ENCODE measurements at regions not wholly inside any gene's neighbourhood (a gene's known extent, or its start where the extent isn't known, plus 50 kb on each side); places are given as distances from the start of the nearest gene placed in this dataset.

DNA sequence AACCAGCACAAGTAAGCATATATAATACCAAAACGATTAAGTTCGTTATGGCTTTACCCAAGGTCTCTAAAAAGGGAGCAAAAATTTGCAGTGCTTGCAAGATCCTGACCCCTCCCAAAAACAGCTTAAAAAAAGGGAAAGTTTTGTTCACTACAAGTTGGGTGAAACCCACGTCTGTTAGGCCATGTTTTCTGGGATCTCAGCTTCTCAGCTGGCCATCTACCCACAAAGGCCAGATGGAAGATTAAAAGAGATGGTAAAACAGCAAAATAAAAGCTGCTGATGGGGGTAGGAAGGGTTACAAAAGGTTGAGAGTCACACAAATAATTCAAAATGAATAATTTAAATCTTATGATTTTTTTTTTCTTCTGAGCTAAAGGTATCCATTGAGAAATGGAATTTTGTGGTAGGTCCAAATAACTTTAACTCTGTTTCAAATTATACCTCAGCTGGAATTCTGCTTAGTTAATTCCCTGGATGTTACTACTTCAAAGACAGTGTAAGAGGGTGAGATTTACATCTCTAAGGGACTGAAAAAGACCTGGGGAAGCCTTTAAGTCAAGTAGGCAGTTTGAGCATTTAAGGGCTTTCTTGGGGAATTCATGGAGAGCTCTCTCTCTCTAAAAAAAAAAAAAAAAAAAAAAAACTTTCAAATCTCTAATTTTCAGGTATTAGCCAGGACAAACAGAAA, 185.6 kb upstream of the NAV3 start:
- H3K9me2 ChIP-seq (replicated peaks; ENCODE audit: low read depth, low read length): no peaks in the 10 kb centered on the region
- no peaks in the 10 kb centered on the region for H3K36me3 ChIP-seq (ENCODE audit: insufficient read depth, low read length)
- no peaks in the 10 kb centered on the region for H3K79me2 ChIP-seq (ENCODE audit: insufficient read depth, low read length)
- no peak overlapping the region for H3K4me3 ChIP-seq (ENCODE audit: low read length, poor library complexity, severe bottlenecking)
- no peaks in the 10 kb centered on the region for H3F3A ChIP-seq (ENCODE audit: low read depth)
- H4K20me1 ChIP-seq (ENCODE audit: insufficient read depth, low read length, poor library complexity, severe bottlenecking): no peaks in the 10 kb centered on the region
- H3K9ac ChIP-seq (ENCODE audit: low read depth, low read length, poor library complexity, severe bottlenecking): no peak overlapping the region
- H3K4me2 ChIP-seq (ENCODE audit: low read depth, low read length, poor library complexity, severe bottlenecking): no peak overlapping the region
- no peaks in the 10 kb centered on the region for H3K9me3 ChIP-seq (ENCODE audit: insufficient read depth, low read depth, low read length)
- no peak overlapping the region for H2AFZ ChIP-seq (ENCODE audit: low read length)
- no peaks in the 10 kb centered on the region for H3K27me3 ChIP-seq (ENCODE audit: insufficient read depth, low read length, poor library complexity, severe bottlenecking)
- TF ChIP-seq, protein P1, sequence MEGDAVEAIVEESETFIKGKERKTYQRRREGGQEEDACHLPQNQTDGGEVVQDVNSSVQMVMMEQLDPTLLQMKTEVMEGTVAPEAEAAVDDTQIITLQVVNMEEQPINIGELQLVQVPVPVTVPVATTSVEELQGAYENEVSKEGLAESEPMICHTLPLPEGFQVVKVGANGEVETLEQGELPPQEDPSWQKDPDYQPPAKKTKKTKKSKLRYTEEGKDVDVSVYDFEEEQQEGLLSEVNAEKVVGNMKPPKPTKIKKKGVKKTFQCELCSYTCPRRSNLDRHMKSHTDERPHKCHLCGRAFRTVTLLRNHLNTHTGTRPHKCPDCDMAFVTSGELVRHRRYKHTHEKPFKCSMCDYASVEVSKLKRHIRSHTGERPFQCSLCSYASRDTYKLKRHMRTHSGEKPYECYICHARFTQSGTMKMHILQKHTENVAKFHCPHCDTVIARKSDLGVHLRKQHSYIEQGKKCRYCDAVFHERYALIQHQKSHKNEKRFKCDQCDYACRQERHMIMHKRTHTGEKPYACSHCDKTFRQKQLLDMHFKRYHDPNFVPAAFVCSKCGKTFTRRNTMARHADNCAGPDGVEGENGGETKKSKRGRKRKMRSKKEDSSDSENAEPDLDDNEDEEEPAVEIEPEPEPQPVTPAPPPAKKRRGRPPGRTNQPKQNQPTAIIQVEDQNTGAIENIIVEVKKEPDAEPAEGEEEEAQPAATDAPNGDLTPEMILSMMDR (conservative IDR thresholded peaks at IDR 0.05; ENCODE audit: low read length): no peak
- TF ChIP-seq EZH2phosphoT487 (IDR thresholded peaks at IDR 0.05; ENCODE audit: borderline replicate concordance): no peak
- no peaks in the 10 kb centered on the region for H3K4me1 ChIP-seq (ENCODE audit: insufficient read depth, low read length, poor library complexity, severe bottlenecking)

DNA sequence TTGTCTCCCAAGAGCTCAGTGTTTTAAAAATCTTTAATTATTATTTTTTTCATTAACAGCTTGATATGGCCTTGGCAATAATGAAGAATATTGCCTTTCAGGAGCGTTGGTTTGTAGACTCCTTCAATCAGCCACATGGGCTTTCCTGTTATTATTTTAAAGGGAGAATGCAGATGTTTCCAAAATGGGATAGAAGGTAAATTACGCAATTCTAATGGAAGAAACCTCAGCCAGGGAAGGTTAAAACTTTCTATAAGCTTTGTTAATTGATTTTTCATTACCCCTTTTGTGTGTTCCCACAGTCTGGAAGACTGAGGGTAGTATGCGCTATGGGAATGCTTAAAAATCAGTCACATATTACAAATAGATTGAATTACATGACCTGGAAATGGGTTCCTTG, 188.4 kb upstream of the NAV3 start:
- H4K20me1 ChIP-seq (ENCODE audit: insufficient read depth, low read length, poor library complexity, severe bottlenecking): no peaks in the 10 kb centered on the region
- H2AFZ ChIP-seq (ENCODE audit: low read length): no peak overlapping the region
- no peak overlapping the region for H3K4me2 ChIP-seq (ENCODE audit: low read depth, low read length, poor library complexity, severe bottlenecking)
- H3F3A ChIP-seq (ENCODE audit: low read depth): no peaks in the 10 kb centered on the region
- no peaks in the 10 kb centered on the region for H3K27me3 ChIP-seq (ENCODE audit: insufficient read depth, low read length, poor library complexity, severe bottlenecking)
- no peak overlapping the region for H3K4me3 ChIP-seq (ENCODE audit: low read length, poor library complexity, severe bottlenecking)
- H3K9me2 ChIP-seq (replicated peaks; ENCODE audit: low read depth, low read length): no peaks in the 10 kb centered on the region
- TF ChIP-seq EZH2phosphoT487 (IDR thresholded peaks at IDR 0.05; ENCODE audit: borderline replicate concordance): no peak
- TF ChIP-seq, protein P1 (conservative IDR thresholded peaks at IDR 0.05; ENCODE audit: low read length): no peak
- no peaks in the 10 kb centered on the region for H3K4me1 ChIP-seq (ENCODE audit: insufficient read depth, low read length, poor library complexity, severe bottlenecking)
- H3K36me3 ChIP-seq (ENCODE audit: insufficient read depth, low read length): no peaks in the 10 kb centered on the region
- H3K9ac ChIP-seq (ENCODE audit: low read depth, low read length, poor library complexity, severe bottlenecking): no peak overlapping the region
- no peaks in the 10 kb centered on the region for H3K79me2 ChIP-seq (ENCODE audit: insufficient read depth, low read length)
- no peaks in the 10 kb centered on the region for H3K9me3 ChIP-seq (ENCODE audit: insufficient read depth, low read depth, low read length)

DNA sequence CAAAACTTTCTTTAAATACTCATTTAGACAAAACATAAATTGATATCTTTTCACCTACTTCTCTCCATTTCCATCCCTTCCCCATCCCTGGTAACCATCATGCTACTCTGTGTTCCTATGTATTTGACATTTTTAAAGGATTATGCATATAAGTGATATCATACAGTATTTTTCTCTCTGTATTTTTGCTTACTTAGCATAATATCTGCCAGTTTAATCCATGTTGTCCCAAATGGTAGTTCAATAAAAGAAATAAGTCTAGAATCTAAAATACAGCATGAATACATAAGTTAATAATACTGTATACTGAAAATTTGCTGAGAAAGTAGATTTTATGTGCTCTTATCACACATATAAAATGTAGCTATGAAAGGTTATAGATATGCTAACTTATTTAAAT, 190.3 kb upstream of the NAV3 start:
- Histone ChIP-seq H3K27me3 (ENCODE audit: insufficient read depth, low read length, poor library complexity, severe bottlenecking) (no peaks in the 10 kb centered on the region), H3K9ac (ENCODE audit: low read depth, low read length, poor library complexity, severe bottlenecking) (no peak overlapping the region), H4K20me1 (ENCODE audit: insufficient read depth, low read length, poor library complexity, severe bottlenecking) (no peaks in the 10 kb centered on the region), H3F3A (ENCODE audit: low read depth) (no peaks in the 10 kb centered on the region), H3K9me3 (ENCODE audit: insufficient read depth, low read depth, low read length) (no peaks in the 10 kb centered on the region), H3K79me2 (ENCODE audit: insufficient read depth, low read length) (no peaks in the 10 kb centered on the region), H3K4me2 (ENCODE audit: low read depth, low read length, poor library complexity, severe bottlenecking) (no peak overlapping the region), H3K4me3 (ENCODE audit: low read length, poor library complexity, severe bottlenecking) (no peak overlapping the region), H2AFZ (ENCODE audit: low read length) (no peak overlapping the region), H3K9me2 (replicated peaks; ENCODE audit: low read depth, low read length) (no peaks in the 10 kb centered on the region), H3K36me3 (ENCODE audit: insufficient read depth, low read length) (no peaks in the 10 kb centered on the region), H3K4me1 (ENCODE audit: insufficient read depth, low read length, poor library complexity, severe bottlenecking) (no peaks in the 10 kb centered on the region)
- TF ChIP-seq, protein P1 (conservative IDR thresholded peaks at IDR 0.05; ENCODE audit: low read length): no peak
- TF ChIP-seq EZH2phosphoT487 (IDR thresholded peaks at IDR 0.05; ENCODE audit: borderline replicate concordance): no peak

Data from Loucy (cell line).